Mucosa of descending colon (tissue), 3 donors: ENCODE measurements at regions not wholly inside any gene's neighbourhood (a gene's known extent, or its start where the extent isn't known, plus 50 kb on each side); places are given as distances from the start of the nearest gene placed in this dataset.
"Not testable (repeated sequence)": the region's sequence is repeated elsewhere in the genome, so short reads cannot be mapped to it uniquely, and the experiment has no call there.

Experiments
- ATAC-seq: fragments of 200-7000 bp; cut with Tn5 transposase; one replicate; pipeline ENCODE4 v1.9.1; 2020; ENCODE audit warnings: mild to moderate bottlenecking, moderate library complexity
- DNase-seq, 3 donors: peaks; one replicate each; pipeline ENCODE4 v3.0.0-alpha.2; 2020
- H3K36me3 ChIP-seq: fragments of 200-600 bp; one replicate; pipeline ENCODE4 v1.8.0; 2021; ENCODE audit warnings: low read depth, mild to moderate bottlenecking
- H3K4me1 ChIP-seq: fragments of 200-600 bp; one replicate; pipeline ENCODE4 v1.8.0; 2021; ENCODE audit warnings: low read depth, mild to moderate bottlenecking
- H3K4me3 ChIP-seq: fragments of 200-600 bp; one replicate; pipeline ENCODE4 v1.8.0; 2021; ENCODE audit warnings: mild to moderate bottlenecking
- H3K9me3 ChIP-seq: fragments of 200-600 bp; one replicate; pipeline ENCODE4 v1.8.0; 2021; ENCODE audit warnings: mild to moderate bottlenecking
- CTCF ChIP-seq: fragments of 200-600 bp; IDR thresholded peaks from one replicate; pipeline ENCODE4 v1.8.0; 2022; ENCODE audit warnings: antibody characterized with exemption, mild to moderate bottlenecking
- intact Hi-C, 2 donors: fragments of 100-400 bp; cut with DNase I in 1 of 2; cut with micrococcal nuclease in 1 of 2; formaldehyde crosslinking; loops; one replicate each; pipeline versions ENCODE4 v1.11.0 to v1.11.1; 2022; cut with DNase I, micrococcal nuclease
- donor health status: DM: no; HTN: no; CAD: no; lungs with moderate emphysema.
- donor health status: DM: no; HTN: no; CAD: no.
- donor health status: DM: no; HTN: yes; CAD: no.

- Histone ChIP-seq H3K36me3 (no peaks in the 10 kb centered on the region), H3K9me3 (no peaks in the 10 kb centered on the region), H3K4me3 (no peak overlapping the region), H3K4me1 (peaks cover 2% of the 10 kb centered on the region)
- TF ChIP-seq CTCF = no peak
- ATAC-seq = no peak
- intact Hi-C loops = no loop called here
- DNase-seq = no peak
Measured at GRCh38 chr2:47295131-47295980, 73.8 kb upstream of the EPCAM start.

- H3K4me1 ChIP-seq = peaks cover 2% of the 10 kb centered on the region
- DNase-seq = peak in 2 of 3 donors; percentile 47 to 51
- intact Hi-C loops = no loop called here
- ATAC-seq = peak; percentile 72
- H3K9me3 ChIP-seq = no peaks in the 10 kb centered on the region
- no peak overlapping the region for H3K4me3 ChIP-seq
- TF ChIP-seq CTCF = no peak
- no peaks in the 10 kb centered on the region for H3K36me3 ChIP-seq
Measured at GRCh38 chr2:47293976-47294375, 75.1 kb upstream of the EPCAM start.

- no peaks in the 10 kb centered on the region for H3K36me3 ChIP-seq
- no peak for ATAC-seq
- H3K4me1 ChIP-seq = peaks cover under 1% of the 10 kb centered on the region
- no peak for TF ChIP-seq CTCF
- DNase-seq = no peak
- H3K9me3 ChIP-seq = no peaks in the 10 kb centered on the region
- no peak overlapping the region for H3K4me3 ChIP-seq
- intact Hi-C loops = no loop called here
Measured at GRCh38 chr2:47288864-47289263, 80.2 kb upstream of the EPCAM start.

GRCh38 chr2:47283659-47284058, 85.5 kb upstream of the EPCAM start:
- DNase-seq (no peak), ATAC-seq (no peak)
- H3K36me3 ChIP-seq = no peaks in the 10 kb centered on the region
- no peak overlapping the region for H3K4me3 ChIP-seq
- TF ChIP-seq CTCF = no peak
- intact Hi-C loops = no loop called here
- H3K9me3 ChIP-seq = no peaks in the 10 kb centered on the region
- no peaks in the 10 kb centered on the region for H3K4me1 ChIP-seq

- Histone ChIP-seq H3K36me3 (no peaks in the 10 kb centered on the region), H3K9me3 (no peaks in the 10 kb centered on the region), H3K4me1 (no peaks in the 10 kb centered on the region), H3K4me3 (no peak overlapping the region)
- DNase-seq = no peak
- TF ChIP-seq CTCF = no peak
- no peak for ATAC-seq
- intact Hi-C loops = no loop called here
Measured at GRCh38 chr2:47282621-47283272, 86.4 kb upstream of the EPCAM start.

- intact Hi-C loops, DNase-seq, H3K4me3 ChIP-seq, H3K36me3 ChIP-seq, H3K9me3 ChIP-seq, ATAC-seq, H3K4me1 ChIP-seq: not testable (repeated sequence)
Measured at GRCh38 chr2:47279525-47279924, 89.6 kb upstream of the EPCAM start.
